ENCODE measurements at regions not wholly inside any gene's neighbourhood (a gene's known extent, or its start where the extent isn't known, plus 50 kb on each side); places are given as distances from the start of the nearest gene placed in this dataset.

DNA sequence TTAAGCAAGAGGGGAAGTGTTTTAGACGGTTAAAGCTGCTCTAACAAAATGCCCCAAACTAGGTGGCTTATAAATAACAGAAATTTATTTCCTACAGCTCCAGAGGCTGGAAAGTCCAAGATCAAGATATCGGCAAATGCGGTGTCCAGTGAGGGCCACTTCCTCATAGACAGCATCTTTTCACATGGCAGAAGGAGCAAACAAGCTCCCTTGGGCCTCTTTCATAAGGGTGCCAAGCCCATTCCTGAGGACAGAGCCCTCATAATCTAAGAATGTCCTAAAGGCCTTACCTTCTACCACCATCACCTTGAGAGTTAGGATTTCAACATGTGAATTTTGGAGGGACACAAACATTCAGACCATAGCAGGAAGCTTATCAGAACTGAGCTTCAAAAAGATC lies 57.3 kb upstream of the PPP1CB start:
- H3K27ac ChIP-seq, result no peak overlapping the region
- no peak for TF ChIP-seq POLR2A (IDR thresholded peaks at IDR 0.05)
- TF ChIP-seq, protein P1, sequence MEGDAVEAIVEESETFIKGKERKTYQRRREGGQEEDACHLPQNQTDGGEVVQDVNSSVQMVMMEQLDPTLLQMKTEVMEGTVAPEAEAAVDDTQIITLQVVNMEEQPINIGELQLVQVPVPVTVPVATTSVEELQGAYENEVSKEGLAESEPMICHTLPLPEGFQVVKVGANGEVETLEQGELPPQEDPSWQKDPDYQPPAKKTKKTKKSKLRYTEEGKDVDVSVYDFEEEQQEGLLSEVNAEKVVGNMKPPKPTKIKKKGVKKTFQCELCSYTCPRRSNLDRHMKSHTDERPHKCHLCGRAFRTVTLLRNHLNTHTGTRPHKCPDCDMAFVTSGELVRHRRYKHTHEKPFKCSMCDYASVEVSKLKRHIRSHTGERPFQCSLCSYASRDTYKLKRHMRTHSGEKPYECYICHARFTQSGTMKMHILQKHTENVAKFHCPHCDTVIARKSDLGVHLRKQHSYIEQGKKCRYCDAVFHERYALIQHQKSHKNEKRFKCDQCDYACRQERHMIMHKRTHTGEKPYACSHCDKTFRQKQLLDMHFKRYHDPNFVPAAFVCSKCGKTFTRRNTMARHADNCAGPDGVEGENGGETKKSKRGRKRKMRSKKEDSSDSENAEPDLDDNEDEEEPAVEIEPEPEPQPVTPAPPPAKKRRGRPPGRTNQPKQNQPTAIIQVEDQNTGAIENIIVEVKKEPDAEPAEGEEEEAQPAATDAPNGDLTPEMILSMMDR (IDR thresholded peaks at IDR 0.05), result no peak
- no peak for TF ChIP-seq POLR2AphosphoS5 (IDR thresholded peaks at IDR 0.05; ENCODE audit: insufficient read depth in 1 of 2, low read depth in 1 of 2)
- H3K4me1 ChIP-seq, result peaks cover 11% of the 10 kb centered on the region
- H3K36me3 ChIP-seq, result no peaks in the 10 kb centered on the region
- intact Hi-C loops (cut with DNase I), result no loop called here
- no peaks in the 10 kb centered on the region for H3K9me3 ChIP-seq
- H3K27me3 ChIP-seq, result no peaks in the 10 kb centered on the region
- DNase-seq (ENCODE audit: extremely low spot score in 2 of 2), result no peak
- H3K4me3 ChIP-seq, result no peak overlapping the region

DNA sequence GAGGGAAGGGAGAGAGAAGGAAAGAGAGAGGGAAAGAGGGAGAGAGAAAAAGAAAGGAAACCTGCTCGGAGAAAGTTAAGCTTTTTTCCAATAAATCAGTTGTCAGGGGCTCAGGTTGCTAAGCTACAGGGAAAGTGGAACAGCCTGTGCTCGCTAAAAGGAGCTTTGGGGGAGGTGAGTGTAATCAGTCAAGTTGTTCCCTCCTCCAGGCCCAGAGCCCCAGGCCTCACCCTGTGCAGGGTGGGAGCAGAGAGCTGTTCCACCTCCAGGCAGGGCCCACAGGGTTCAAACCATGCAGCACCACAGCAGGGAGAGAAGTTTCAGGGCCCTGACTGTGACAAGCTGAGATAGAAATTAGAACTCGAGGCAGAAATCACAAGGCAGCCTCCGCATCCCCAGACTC lies 56.4 kb upstream of the PPP1CB start:
- Histone ChIP-seq H3K27me3 (no peaks in the 10 kb centered on the region), H3K27ac (no peak overlapping the region), H3K36me3 (no peaks in the 10 kb centered on the region), H3K9me3 (no peaks in the 10 kb centered on the region), H3K4me3 (no peak overlapping the region), H3K4me1 (peaks cover 11% of the 10 kb centered on the region)
- DNase-seq (ENCODE audit: extremely low spot score in 2 of 2), result no peak
- intact Hi-C loops (cut with DNase I), result no loop called here
- TF ChIP-seq POLR2AphosphoS5 (IDR thresholded peaks at IDR 0.05; ENCODE audit: insufficient read depth in 1 of 2, low read depth in 1 of 2), result peak in 1 of 2 donors; percentile 56
- TF ChIP-seq POLR2A (IDR thresholded peaks at IDR 0.05), result no peak

DNA sequence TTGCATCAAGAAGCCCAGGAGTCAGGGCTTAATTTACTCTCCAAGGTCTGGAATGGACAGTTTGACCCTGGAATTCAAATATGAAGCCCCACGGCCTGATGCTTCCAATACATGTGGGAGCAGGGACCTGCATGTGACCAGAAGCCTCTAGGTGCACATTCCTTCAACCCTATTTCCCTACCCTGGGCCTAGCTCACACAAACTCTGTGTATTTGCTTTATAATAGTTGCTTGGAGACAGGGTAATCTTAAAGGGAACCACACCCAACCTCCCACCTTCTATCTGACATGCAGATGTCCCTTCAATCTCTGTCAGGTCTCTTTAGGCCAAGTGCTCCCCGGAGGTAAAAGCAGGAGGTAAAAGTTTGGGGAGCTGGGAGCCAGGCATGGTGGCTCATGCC lies 55.4 kb upstream of the PPP1CB start:
- TF ChIP-seq POLR2AphosphoS5 (IDR thresholded peaks at IDR 0.05; ENCODE audit: insufficient read depth in 1 of 2, low read depth in 1 of 2) (no peak), POLR2A (IDR thresholded peaks at IDR 0.05) (no peak)
- TF ChIP-seq, protein P1 (IDR thresholded peaks at IDR 0.05), result no peak
- DNase-seq (ENCODE audit: extremely low spot score in 2 of 2), result no peak
- peaks cover 11% of the 10 kb centered on the region for H3K4me1 ChIP-seq
- H3K4me3 ChIP-seq, result no peak overlapping the region
- intact Hi-C loops (cut with DNase I), result no loop called here
- H3K27ac ChIP-seq, result no peak overlapping the region
- H3K36me3 ChIP-seq, result no peaks in the 10 kb centered on the region
- H3K27me3 ChIP-seq, result no peaks in the 10 kb centered on the region
- no peaks in the 10 kb centered on the region for H3K9me3 ChIP-seq

DNA sequence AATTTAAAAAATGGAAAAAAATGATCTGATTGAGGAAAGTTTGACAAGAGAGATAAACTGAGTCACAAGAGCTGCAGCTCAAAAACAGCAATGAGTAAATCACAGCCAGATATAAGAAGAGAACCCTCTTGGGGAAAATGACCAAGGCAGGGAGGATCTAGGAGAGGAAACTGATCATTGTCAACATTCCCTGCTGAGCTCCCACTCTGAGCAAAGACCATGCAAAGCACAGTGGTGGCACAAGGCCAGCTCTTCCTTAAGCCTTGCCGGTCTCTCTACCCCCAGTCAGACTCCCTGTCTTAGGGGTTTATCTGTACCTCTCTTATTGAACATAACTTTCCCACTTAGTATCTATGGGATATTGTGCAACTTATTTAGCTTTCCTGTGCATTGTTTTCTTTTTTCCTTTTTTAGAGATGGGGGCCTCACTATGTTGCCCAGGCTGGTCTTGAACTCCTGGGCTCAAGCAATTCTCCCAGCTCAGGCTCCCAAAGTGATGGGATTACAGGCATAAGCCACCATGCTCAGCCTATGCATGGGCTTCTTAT lies 54.0 kb upstream of the PPP1CB start:
- TF ChIP-seq, protein P1 (IDR thresholded peaks at IDR 0.05), result no peak
- no peak for TF ChIP-seq POLR2AphosphoS5 (IDR thresholded peaks at IDR 0.05; ENCODE audit: insufficient read depth in 1 of 2, low read depth in 1 of 2)
- TF ChIP-seq POLR2A (IDR thresholded peaks at IDR 0.05), result no peak
- Histone ChIP-seq H3K9me3 (no peaks in the 10 kb centered on the region), H3K27me3 (no peaks in the 10 kb centered on the region), H3K4me1 (no peaks in the 10 kb centered on the region), H3K27ac (no peak overlapping the region), H3K4me3 (no peak overlapping the region), H3K36me3 (no peaks in the 10 kb centered on the region)
- no peak for DNase-seq (ENCODE audit: extremely low spot score in 2 of 2)
- intact Hi-C loops (cut with DNase I), result no loop called here

DNA sequence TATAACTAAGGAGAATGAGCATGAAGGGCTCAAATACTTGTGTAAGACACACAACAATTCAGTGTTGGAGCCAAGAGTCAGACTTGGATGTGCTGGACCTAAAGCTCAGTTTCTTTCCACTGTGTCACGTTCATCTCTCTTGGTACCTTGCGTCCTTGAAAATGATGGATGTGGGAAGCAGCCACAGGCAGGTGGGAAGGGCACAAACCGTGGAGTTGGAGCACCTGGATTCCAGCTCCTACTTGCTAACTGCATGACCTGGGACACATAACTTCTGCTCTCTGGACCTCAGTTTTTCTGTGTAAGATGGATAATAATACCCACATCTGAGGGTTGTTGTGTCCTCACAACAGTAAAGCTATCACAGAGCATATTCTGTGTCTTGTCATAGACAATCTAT lies 53.1 kb upstream of the PPP1CB start:
- Histone ChIP-seq H3K27me3 (no peaks in the 10 kb centered on the region), H3K36me3 (no peaks in the 10 kb centered on the region), H3K4me1 (no peaks in the 10 kb centered on the region), H3K27ac (no peak overlapping the region), H3K9me3 (no peaks in the 10 kb centered on the region), H3K4me3 (no peak overlapping the region)
- DNase-seq (ENCODE audit: extremely low spot score in 2 of 2), result no peak
- TF ChIP-seq POLR2A (IDR thresholded peaks at IDR 0.05), result no peak
- TF ChIP-seq POLR2AphosphoS5 (IDR thresholded peaks at IDR 0.05; ENCODE audit: insufficient read depth in 1 of 2, low read depth in 1 of 2), result no peak
- TF ChIP-seq, protein P1 (IDR thresholded peaks at IDR 0.05), result no peak
- intact Hi-C loops (cut with DNase I), result no loop called here
